SW 1271 (cell line): ENCODE measurements at regions not wholly inside any gene's neighbourhood (a gene's known extent, or its start where the extent isn't known, plus 50 kb on each side); places are given as distances from the start of the nearest gene placed in this dataset.

ENCODE experiments used
- DNase-seq, 2 experiments: peaks; one replicate each; lab custom pipeline; 2025; lab: John Stamatoyannopoulos, UW

DNA sequence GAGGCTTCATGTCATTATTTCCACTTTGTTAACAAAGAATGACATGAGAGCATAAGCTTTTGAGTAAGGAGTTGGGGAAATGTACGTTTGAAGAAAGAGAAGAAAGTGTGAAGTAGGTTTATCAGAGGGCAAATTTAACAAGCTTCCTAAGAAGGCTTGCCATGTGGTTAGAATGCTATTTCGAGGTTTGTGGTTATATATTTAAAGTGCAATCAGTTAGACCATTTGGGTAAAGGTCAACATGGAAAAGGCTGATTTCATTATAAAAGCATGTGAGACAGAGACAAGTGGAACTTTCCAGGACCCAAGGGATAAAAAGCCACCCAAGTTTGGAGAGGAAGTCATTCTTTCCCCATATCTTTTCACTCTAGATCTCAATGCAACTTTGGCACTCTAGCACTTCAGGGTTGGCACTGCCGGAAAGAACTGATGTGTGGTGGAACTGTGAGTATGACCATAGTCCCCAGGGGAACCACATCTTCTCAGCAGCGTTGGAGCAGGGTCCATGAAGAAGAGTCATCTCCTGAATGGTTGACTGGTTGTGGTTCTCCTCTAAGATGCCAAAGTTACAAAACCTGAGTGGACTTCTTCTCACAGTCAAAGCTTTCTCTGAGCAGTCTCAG is 529.9 kb downstream of the MID1IP1 start:
- no peak for DNase-seq

DNA sequence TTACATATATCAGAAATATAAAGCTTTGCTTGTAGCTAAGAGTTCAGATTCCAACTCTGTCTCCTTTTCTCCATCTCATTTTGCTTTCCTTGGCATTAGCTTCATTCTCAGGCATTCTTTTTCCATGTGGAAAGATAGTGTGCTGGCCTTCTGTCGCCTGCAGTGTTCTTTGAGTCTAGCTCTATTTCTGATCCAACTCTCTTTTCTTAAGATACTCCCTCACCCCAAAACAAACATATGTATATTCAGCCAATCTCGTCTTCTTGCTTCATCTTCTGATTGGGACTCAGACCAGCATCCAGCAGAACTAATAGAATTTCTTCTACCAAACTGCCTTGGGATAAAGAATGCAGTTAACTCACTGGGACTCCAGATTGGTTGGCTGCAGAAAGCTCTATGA is 532.2 kb downstream of the MID1IP1 start:
- DNase-seq: no peak

DNA sequence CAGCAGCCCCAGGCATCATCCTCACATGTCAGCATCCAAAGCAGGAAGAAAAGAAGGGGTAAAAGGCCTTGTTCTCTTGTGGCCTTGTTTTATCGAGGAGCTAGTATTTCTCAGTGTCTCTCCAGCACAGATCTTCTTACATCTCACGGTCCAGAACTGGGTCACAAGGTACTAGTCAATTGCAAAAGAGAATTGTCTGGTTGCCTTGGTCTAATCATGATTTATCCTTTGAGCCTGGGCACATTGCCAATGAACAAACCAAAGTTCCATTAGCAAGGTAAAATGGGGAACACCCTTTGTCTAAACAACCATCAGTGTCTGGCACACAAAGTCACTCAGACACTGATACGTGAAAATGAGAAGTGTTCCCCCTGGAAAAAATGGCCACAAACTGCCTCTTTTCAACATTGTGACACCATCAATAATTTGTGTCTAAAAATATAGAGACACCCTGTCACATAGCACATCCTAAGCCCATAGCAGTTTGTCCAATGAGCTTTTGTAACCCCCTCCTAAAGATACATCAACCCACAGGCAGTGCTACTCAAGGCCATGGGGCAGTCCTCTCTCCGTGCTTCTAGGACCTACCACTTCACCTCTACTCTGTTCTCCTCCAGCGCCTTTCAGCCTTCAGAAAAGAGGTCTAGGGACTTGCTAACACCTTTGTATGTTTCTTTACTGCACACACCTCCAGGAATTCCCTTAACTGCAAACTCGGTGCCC is 534.4 kb downstream of the MID1IP1 start:
- DNase-seq: no peak

DNA sequence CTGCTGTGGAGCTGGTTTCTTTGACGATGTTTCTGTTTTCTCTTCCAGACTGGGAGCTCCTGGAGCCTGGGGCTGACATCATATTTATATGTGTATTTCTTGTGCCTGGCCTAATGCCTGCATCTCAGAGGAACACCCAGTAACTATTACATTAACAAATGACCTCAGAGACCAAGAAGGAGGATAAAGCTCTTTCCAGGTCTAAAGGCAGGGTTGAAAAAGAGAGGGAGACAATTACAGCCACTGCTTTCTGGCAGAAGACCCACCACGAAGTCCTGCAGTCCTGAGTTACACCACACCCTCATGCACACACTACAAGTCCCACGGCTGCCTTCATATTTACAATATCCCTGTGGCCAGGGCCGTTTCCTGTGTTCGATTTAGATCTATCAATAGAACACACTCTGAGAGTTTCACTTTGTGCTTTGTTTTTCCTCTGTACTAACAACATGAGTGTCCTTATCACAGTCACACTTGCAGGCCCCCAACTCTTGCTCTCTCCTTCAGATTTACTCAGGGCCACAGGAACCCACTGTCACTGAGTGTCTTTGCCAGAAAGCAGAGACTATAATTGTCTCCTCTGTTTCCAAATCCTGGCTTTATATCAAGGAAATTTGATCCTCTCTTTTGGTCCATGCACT is 535.5 kb downstream of the MID1IP1 start:
- DNase-seq: no peak

DNA sequence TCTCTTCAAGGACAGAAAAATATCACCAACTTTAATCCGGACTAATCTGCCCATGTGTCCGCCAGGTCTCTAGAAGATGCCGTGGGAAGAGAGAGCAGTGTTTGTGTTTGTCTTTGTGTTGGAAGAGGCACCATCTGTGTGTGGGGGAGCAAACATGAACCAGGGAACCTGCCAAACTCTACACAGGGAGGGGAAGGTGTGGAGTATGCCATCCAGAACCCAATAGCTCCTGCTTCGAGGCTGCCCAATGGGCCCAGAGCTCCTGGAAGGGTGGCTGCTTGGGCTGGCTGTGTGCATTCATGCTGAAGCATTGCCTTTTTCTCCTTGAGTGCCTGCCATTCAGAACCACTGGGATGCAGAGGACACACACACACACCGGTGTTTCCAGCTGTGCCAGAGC is 536.2 kb downstream of the MID1IP1 start:
- DNase-seq: no peak

DNA sequence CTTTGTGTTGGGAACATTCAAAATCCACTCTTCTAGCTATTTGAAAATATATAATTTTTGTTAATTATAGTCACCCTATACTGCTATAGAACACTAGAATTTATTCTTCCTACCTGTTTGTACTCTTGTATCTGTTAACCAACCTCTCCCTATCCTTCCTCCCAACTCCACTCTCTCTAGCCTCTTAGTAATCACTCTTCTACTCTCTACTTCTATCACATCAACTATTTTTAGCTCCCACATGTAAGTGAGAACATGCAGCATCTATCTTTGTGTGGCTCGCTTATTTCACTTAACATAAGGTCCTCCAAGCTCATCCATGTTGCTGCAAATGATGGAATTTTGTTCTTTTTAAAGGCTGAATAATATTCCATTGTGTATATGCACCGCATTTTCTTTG is 537.3 kb downstream of the MID1IP1 start:
- DNase-seq: no peak

DNA sequence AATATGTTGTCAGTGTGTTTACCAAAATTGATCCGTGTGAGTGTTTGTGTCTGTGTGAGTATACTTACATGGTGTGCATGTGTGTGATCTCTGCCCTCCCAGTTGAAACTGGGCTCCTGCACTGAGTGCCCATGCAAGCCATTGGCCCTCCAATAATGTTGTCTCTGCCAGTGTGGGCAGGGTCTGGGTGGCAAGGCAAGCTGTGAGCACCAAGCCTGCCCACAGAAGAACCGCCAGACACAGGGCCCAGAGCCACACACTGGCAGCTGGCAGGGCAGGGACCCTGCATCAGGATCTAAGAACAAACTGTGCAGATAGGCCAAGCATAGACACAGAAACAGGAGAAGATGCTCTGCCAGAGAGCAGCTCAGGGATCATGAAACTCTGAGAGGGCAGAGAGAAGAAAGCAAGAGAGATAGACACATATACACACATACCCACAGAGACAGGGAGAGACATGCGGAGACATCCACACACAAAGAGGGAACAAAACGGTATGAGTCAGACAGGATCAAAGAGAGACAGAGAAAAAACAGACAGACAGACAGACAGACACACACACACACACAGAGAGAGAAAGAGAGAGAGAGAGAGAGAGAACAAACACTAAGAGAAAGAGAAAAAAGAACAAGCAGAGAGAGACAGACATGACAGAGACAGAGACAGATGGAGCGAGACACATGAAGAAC is 555.0 kb downstream of the MID1IP1 start:
- DNase-seq: no peak

DNA sequence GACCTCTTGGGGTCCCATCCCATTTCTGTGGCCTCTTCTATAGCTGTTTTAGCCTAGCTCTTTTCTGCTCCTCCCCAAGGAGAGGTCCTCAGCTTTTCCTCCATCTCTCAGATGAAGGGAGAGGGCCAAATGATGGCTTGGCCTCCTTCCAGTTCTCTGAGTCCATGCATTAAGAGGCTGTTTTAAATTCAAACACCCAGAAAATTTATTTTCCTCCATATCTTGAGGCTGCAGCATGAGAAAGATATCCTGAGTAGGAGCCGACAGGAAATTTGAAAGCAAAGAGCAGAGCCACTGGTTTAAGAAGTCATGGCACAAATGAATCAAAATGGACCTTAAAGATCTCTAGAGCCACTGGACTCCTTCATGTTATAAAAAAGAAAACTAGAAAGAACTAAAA is 558.8 kb downstream of the MID1IP1 start:
- DNase-seq: no peak

DNA sequence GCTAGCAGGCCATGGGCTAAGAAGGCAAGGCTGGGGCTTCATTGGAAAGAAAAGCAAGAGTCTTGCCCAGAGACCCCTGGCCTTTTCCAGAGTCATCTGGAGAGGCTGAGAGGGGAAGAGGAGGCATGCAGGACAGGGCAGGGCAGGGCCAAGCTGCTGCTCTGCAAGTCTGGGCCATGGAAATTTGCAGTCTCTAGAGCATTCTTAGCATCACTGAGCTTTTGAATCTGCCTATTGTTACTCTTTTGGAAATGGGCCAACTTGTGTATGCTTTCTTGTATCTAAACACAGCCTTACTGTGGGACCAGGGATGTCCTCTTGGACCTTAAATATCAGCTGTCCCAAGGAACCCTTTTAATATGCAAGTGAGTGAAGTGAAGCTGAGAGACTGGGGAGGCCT is 560.5 kb downstream of the MID1IP1 start:
- DNase-seq: no peak

DNA sequence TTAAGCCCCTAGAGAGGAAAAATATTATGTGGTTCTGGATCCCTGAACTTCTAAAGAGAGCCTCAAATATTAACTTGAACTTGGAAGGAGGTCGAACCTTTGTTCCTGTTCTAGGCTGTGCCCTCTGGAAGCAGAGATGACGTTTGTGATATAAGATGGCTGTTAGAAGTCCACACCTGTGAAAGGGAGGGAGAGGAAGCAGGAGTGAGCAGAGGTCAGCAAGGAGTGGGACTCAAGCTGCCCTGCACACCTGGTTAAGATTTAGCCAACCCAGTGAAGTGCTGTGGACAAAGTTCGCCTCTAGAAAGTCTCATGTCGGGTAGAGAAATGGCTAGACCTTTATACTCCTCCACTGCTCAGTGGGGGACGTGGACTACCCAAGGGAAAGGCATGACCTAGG is 566.2 kb downstream of the MID1IP1 start:
- no peak for DNase-seq

DNA sequence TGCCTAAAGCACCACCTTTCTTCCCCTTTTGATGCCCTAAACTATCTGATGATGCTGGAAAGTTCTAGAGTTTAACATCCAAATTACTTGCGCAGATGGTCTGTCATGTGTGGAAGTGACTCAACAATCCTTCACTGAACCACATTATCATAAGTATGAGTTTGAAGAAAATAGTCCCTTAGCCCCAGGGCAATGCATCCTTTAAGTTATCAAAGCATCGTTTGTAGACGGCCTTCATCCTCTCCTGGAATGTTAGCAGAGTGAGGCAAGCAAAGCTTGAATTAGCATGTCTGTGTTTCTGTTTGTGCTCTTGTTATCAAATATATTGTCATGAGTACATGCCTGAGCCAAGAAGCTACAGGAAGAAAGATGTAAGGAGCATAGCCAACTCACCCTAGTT is 570.9 kb downstream of the MID1IP1 start:
- no peak for DNase-seq

DNA sequence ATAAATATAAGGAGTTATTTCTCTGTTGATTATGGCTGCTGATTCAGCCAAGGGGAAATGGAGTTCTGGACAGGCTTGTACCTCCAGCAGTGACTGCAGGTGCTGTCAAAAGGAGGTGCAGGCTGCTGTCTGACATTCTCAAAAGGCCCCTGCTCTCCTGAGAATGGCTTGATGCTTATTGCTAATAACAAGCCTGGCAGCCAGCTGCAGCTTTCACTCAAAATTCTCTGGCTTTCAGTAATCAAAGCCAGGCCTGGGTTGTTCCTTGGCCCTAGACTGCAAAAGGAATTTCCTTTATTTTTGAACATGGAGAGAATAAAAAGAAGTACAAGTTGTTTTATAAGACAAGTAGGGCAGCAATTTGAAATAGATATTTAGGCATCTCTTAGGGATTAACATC is 575.9 kb downstream of the MID1IP1 start:
- no peak for DNase-seq

DNA sequence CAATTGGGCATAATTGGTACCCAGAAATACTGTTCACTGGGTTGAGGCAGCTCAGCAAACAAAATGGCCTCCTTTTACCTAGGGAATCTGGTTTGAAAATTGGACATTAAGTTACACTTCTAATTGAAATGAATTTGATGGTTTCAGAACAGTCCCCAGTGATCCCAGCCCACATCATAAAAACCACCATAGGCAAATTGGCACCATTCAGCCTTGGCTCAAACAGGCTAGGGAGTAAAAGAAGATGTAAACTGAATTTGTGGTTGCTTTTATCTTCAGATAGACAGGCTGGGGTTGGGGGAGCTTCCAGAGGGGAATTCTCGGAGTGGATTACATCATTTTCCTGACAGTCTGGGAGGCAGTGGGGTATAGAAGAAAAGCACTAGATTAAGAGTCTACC is 576.5 kb downstream of the MID1IP1 start:
- no peak for DNase-seq

DNA sequence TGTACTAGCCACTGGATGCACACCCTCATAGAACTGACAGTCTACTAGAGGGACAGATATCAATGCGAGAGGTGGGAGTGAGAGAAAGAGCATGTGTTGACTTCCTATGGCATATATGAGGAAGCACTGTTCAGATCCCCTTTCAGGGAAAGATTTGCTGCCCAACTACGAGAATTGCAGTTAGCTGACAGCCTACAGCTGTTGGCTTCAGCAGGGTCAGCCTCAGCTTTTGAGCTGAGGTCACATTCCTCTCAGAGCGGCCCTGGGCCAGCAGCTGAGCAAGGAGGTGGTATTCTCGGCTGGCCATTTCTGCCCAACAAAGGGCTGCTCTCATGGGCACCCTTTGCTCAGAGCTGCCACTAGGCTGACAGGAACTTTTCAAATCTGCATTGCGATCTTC is 580.2 kb downstream of the MID1IP1 start:
- no peak for DNase-seq

DNA sequence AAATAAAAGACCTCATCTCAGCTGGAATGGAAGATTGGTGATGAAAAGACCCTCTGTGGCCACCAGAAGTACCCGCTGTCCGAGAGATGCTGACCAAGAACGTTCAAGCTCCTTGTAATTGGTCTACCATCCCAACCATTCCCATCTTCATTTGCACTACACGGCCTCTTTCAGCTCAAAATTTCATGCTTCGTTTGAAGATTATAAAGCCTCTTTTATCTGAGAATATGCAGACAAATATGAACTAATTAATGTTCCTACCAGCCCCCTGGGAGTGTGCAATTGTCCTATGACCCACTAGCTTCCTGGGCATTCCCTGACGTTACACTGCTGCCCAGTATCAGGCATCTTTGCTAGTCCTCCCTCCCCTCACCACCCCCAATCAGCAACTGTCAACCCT is 583.7 kb downstream of the MID1IP1 start:
- DNase-seq: no peak

DNA sequence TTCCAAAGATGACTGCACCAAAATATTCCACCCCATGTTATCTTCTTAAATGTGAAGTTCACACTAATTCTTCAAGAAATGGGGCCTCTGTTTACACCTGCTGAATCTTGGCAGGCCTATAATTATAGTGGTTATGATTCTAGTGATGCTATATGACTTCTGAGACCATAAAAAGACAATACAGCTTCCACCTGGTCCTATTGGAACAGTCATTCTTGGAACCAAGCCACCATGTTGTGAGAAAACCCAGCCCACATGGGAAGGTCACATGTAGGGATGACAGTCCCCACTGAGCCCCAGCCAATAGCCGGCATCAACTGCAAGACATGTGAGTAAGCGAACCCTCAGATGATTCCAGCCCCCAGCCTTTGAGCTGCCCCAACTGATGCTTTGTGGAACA is 587.5 kb downstream of the MID1IP1 start:
- no peak for DNase-seq

DNA sequence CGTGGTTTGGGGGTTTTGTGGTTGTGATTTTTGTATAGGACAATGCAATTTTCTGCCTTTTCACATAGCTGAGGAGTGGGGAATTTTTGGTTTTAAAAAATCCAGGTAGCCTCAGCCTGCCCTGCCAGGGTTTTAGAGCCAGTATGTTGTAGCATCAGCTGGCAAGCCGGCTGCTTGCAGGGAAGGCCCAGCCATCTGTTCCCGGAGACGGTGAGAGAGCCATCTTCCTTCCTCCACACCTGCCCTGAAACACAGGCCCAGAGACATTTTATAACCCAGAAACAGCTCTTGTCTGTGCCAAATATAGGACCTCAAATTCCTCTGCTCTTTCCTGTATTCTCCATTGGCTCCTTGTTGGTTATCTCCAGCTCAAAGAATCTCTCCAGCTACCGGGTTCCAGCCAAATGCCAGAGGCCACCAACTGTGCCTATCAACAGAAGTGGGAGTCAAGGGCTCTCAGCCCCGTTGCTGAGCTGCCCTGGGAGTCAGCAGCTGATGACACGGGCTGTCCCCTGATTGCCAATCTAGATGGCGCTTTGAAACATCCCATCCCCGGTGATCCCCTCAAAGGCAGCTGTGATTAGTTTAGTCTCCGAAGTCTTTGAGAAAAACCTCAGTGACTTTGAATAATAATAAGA is 595.2 kb downstream of the MID1IP1 start:
- no peak for DNase-seq

DNA sequence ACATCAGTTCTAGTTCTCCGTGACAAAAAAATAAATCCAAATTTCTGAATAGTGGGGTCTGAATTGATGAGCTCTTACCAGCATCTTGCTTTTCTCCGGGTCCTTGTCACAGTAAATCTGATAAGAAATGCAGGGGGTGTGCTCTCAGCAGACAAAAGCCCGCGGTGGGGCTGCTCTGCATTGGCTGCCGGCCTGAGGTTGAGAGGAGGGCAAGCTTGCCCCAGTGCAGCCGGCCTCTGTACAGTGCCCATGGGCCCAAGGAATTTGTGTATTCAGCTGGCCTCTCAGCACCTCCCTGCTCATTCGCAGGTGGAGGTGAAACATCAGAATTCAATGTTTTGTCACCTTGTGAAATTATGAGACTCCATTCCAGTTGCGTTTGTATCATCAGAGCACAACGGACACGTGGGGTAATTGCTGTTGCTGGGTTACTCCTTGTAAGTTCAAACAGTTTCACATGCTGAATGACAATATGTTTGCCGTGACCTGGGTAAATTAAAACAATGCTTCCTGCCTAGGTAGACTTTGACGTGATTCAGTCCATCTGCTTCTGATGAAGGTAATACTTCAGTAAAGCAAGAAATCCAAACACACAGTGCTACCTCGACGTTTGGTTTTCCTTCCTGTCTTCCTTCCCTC is 596.4 kb downstream of the MID1IP1 start:
- DNase-seq: no peak

DNA sequence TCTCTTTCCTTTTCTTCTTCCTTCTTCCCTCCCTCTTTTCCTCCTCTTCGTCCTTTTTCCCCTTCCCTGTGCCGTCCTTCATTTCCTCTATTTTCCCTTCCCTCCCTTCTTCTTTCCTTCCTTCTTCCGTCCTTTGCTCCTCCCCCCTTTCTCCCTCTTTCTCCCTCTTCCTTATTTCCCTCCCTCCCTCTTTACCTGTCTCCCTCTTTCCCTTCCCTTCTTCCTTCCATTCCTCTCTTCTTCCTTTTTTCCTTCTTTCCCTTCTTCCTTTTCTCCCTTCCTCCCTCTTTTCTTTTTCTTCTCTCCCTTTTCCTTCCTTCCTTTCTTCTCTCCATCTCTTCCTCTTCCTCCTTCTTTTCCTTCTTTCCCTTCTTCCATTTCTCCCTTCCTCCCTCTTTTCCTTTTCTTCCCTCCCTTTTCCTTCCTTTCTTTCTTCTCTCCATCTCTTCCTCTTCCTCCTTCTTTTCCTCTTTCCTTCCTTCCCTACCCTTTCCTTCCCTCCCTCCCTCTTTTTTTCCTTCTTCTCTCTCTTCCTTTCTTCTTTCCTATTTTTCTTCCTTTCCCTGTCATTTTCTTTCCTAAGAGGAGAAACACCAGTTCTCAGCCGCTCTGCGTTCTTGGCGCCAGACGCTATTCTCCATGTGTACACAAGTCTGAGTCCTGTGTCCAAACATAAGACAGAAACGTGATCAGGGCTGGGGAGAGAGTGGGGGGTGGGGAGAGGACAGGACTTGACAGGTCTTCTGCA is 597.1 kb downstream of the MID1IP1 start:
- DNase-seq: no peak

DNA sequence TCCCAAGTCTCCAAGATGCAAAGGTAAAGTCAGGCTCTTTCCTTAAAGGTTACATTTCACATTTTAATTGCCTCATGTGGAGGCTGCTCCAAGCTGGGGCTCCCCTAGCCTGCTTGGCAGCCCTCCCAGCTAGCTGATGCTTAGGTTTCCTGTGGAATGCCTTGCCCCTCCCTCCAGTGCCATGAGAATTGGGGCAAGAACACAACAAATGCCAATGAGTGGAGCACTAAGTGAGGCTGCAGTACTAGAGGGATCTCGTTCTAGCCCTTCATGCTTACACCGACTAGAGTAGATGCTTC is 597.7 kb downstream of the MID1IP1 start:
- DNase-seq: no peak

DNA sequence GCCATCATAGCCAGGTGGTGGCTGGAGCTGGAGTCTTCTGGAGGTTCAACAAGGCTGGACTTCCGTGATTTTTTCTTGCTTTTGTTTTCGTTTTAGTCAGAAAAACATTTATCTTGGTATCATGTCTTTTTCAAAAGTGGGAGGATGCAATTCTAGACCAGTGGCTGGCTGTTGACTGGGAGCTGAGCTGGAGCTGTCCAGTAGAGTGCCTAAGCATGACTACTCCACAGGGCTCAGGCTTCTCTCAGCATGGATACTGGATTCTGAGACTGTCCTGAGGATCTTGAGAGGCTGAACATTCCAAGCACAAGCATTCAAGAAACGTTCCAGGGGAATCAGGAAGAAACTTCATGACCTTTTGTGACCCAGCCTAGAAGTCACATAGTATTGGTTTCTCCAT is 598.1 kb downstream of the MID1IP1 start:
- no peak for DNase-seq
